ENCODE measurements at regions not wholly inside any gene's neighbourhood (a gene's known extent, or its start where the extent isn't known, plus 50 kb on each side); places are given as distances from the start of the nearest gene placed in this dataset.

DNA sequence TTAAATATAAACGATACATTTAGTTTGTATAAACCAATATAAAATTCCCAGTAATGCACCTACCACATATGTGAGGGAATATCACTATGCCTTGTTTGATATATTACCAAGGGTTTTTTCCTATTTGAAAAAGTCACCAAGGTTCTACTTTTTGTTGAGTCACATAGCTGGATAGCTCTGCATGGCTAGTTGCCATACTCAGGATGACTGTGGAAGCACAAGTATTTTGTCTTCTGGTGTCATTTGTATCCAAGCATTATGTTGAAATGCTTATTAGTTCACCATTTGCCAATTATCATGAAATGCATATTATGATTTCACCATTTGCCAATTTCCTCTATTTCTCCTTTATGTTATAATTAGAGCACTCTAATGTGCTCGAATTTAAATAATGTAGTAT, 162.7 kb upstream of the TTC29 start:
- TF ChIP-seq, protein P1, sequence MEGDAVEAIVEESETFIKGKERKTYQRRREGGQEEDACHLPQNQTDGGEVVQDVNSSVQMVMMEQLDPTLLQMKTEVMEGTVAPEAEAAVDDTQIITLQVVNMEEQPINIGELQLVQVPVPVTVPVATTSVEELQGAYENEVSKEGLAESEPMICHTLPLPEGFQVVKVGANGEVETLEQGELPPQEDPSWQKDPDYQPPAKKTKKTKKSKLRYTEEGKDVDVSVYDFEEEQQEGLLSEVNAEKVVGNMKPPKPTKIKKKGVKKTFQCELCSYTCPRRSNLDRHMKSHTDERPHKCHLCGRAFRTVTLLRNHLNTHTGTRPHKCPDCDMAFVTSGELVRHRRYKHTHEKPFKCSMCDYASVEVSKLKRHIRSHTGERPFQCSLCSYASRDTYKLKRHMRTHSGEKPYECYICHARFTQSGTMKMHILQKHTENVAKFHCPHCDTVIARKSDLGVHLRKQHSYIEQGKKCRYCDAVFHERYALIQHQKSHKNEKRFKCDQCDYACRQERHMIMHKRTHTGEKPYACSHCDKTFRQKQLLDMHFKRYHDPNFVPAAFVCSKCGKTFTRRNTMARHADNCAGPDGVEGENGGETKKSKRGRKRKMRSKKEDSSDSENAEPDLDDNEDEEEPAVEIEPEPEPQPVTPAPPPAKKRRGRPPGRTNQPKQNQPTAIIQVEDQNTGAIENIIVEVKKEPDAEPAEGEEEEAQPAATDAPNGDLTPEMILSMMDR (IDR thresholded peaks at IDR 0.05 in 8 of 11, conservative IDR thresholded peaks at IDR 0.05 in 3 of 11), result no peak
- no peak for TF ChIP-seq POLR2A (IDR thresholded peaks at IDR 0.05)
- no peak for TF ChIP-seq POLR2AphosphoS5 (IDR thresholded peaks at IDR 0.05)
